ENCODE measurements at regions not wholly inside any gene's neighbourhood (a gene's known extent, or its start where the extent isn't known, plus 50 kb on each side); places are given as distances from the start of the nearest gene placed in this dataset.
A peak's percentile ranks its signal among the peaks of the same experiment; 100 is the strongest.

DNA sequence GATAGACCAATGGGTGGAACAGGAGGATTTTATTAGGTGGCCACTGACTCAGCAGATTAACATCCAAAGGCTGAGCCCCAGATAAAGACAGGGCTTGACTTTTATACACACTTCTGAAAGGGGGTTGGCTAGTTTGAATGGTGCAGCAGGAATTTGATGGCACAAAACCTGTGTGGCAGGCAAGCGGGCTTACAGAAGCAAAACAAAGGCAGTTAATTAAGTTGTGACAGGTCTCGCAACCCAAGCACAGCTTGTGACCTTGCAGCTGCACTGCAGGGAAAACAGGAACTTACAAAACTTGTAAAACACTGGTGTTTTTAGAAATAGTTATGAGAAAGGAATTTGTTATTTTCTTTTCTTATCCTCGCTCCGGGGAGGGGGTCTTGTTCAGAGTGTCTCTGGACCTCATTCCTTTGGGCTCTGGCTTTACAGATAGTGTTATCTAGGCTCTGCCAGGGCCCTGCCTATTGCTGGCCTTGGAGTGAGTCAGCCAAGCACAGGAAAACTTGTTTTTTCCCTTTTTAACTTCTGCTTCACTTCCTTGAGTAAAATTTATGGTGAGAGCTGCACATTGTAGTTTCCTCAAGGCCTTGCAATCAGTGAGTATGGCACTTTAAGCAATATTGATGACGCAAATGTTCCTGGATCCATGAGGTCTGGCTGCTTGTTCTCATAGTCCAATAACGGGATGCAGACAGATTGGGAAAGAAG, 457.1 kb downstream of the TGIF2LY start:
- peak; percentile 39 to 71 for DNase-seq
